H1 (cell line): ENCODE measurements at regions not wholly inside any gene's neighbourhood (a gene's known extent, or its start where the extent isn't known, plus 50 kb on each side); places are given as distances from the start of the nearest gene placed in this dataset.

Source experiments
- CTCF ChIA-PET: fragments of 300-600 bp; sonication (Branson Sonifier 250); formaldehyde crosslinking; loops from one replicate; lab custom pipeline; 2021; ENCODE audit not compliant: partially characterized antibody; lab: Charles Lee
- POLR2A ChIA-PET: fragments of 300-600 bp; sonication (Branson Sonifier 250); formaldehyde crosslinking; loops from one replicate; lab custom pipeline; 2021; ENCODE audit warnings: inconsistent platforms; ENCODE audit not compliant: partially characterized antibody; lab: Charles Lee
- DNase-seq, 2 experiments: peaks; one replicate each; pipeline versions ENCODE4 v3.0.0 to v3.0.0-alpha.2; 2010 to 2022; ENCODE audit warnings: low spot score in 2 of 2, low read depth in 1 of 2, mixed read lengths in 1 of 2
- FAIRE-seq: peaks from 2 replicates; lab custom pipeline; 2011; peaks lifted over from hg19 to GRCh38; lab: Jason Lieb, UNC
- H2AFZ ChIP-seq: 2 replicates; pipeline ENCODE4 v1.8.1; 2012; ENCODE audit warnings: low read length, inconsistent platforms
- H2AK5ac ChIP-seq: 2 replicates; pipeline ENCODE4 v1.6.1; 2013; ENCODE audit warnings: low read depth, low read length
- H2BK120ac ChIP-seq: replicated peaks from 2 replicates; pipeline ENCODE3; 2013; ENCODE audit warnings: low read depth, low read length, inconsistent platforms
- H2BK12ac ChIP-seq: 2 replicates; pipeline ENCODE4 v1.6.1; 2013; ENCODE audit warnings: low read depth, low read length
- H2BK15ac ChIP-seq: 2 replicates; pipeline ENCODE4 v1.6.1; 2013; ENCODE audit warnings: low read length
- H2BK20ac ChIP-seq: 2 replicates; pipeline ENCODE4 v1.6.1; 2013; ENCODE audit warnings: low read length
- H2BK5ac ChIP-seq: 2 replicates; pipeline ENCODE4 v1.6.1; 2013; ENCODE audit warnings: low read depth, low read length
- H3K14ac ChIP-seq: 2 replicates; pipeline ENCODE4 v1.6.1; 2013; ENCODE audit warnings: inconsistent platforms; ENCODE audit not compliant: insufficient read length
- H3K18ac ChIP-seq: 2 replicates; pipeline ENCODE4 v1.6.1; 2013; ENCODE audit warnings: low read length; ENCODE audit errors: extremely low read depth
- H3K23ac ChIP-seq: 2 replicates; pipeline ENCODE4 v1.6.1; 2013; ENCODE audit warnings: inconsistent platforms; ENCODE audit not compliant: insufficient read length
- H3K23me2 ChIP-seq: 2 replicates; pipeline ENCODE4 v1.6.1; 2013; ENCODE audit warnings: low read depth, low read length
- H3K27ac ChIP-seq: 2 replicates; pipeline ENCODE4 v1.6.1; 2011; ENCODE audit warnings: low read depth, low read length, inconsistent platforms
- H3K27me3 ChIP-seq, 4 experiments: replicated peaks in 1 of 4; 1 replicate in 1 of 4; 2 replicates in 3 of 4; pipeline versions ENCODE4 v1.6.1 to v1.8.1; 2011 to 2013; ENCODE audit warnings: low read length in 3 of 4, mild to moderate bottlenecking in 3 of 4, inconsistent platforms in 2 of 4, mixed read lengths in 2 of 4, moderate library complexity in 1 of 4; ENCODE audit not compliant: control insufficient read depth in 3 of 4, insufficient read depth in 3 of 4; ENCODE audit errors: extremely low read depth in 1 of 4
- H3K36me3 ChIP-seq, 4 experiments: 2 replicates each; pipeline versions ENCODE4 v1.6.1 to v1.8.1; 2011 to 2013; ENCODE audit warnings: mild to moderate bottlenecking in 4 of 4, low read length in 3 of 4, moderate library complexity in 2 of 4, control low read depth in 1 of 4, inconsistent platforms in 1 of 4; ENCODE audit not compliant: insufficient read depth in 4 of 4, control insufficient read depth in 2 of 4
- H3K4ac ChIP-seq: replicated peaks from 2 replicates; pipeline ENCODE3; 2013; ENCODE audit warnings: low read length, low read depth, mixed read lengths, inconsistent platforms; ENCODE audit not compliant: insufficient read length
- H3K4me1 ChIP-seq, 4 experiments: replicated peaks in 1 of 4; 1 replicate in 1 of 4; 2 replicates in 3 of 4; pipeline versions ENCODE4 v1.6.1 to v1.8.1; 2011 to 2013; ENCODE audit warnings: low read length in 3 of 4, inconsistent platforms in 2 of 4, mixed read lengths in 1 of 4; ENCODE audit not compliant: insufficient read depth in 4 of 4, control insufficient read depth in 3 of 4
- H3K4me2 ChIP-seq, 2 experiments: 2 replicates each; pipeline versions ENCODE4 v1.6.1 to v1.8.1; 2011 to 2013; ENCODE audit warnings: low read depth in 2 of 2, low read length in 2 of 2, control low read depth in 1 of 2, inconsistent platforms in 1 of 2, mild to moderate bottlenecking in 1 of 2; ENCODE audit not compliant: insufficient read depth in 1 of 2
- H3K4me3 ChIP-seq, 4 experiments: fragments of 200-600, 300-600 bp in 1 of 4; sonication (generic), shearing (Covaris generic), sonication (Bioruptor Twin) in 1 of 4; 2 replicates each; pipeline versions ENCODE4 v1.5.1 to v1.8.1; 2011 to 2016; ENCODE audit warnings: low read length in 4 of 4, low read depth in 3 of 4, control low read depth in 2 of 4, inconsistent platforms in 2 of 4, mild to moderate bottlenecking in 2 of 4, mixed read lengths in 1 of 4, moderate library complexity in 1 of 4; ENCODE audit not compliant: insufficient read depth in 2 of 4; ENCODE audit errors: extremely low read depth in 1 of 4
- H3K56ac ChIP-seq: replicated peaks from 2 replicates; pipeline ENCODE3; 2013; ENCODE audit warnings: low read depth, mild to moderate bottlenecking, mixed read lengths, low read length, inconsistent platforms; ENCODE audit not compliant: insufficient read length
- H3K79me1 ChIP-seq: 2 replicates; pipeline ENCODE4 v1.6.1; 2013; ENCODE audit warnings: low read depth, low read length, control low read depth
- H3K79me2 ChIP-seq, 2 experiments: 2 replicates each; pipeline versions ENCODE4 v1.6.1 to v1.8.1; 2012 to 2013; ENCODE audit warnings: low read length in 2 of 2, mild to moderate bottlenecking in 2 of 2, inconsistent platforms in 1 of 2; ENCODE audit not compliant: insufficient read depth in 2 of 2, control insufficient read depth in 1 of 2
- H3K9ac ChIP-seq, 4 experiments: replicated peaks in 1 of 4; 1 replicate in 1 of 4; 2 replicates in 3 of 4; pipeline versions ENCODE4 v1.6.1 to v1.8.1; 2011 to 2013; ENCODE audit warnings: low read depth in 3 of 4, low read length in 3 of 4, control low read depth in 2 of 4, mild to moderate bottlenecking in 2 of 4, moderate library complexity in 2 of 4, inconsistent platforms in 1 of 4; ENCODE audit errors: extremely low read depth in 1 of 4
- H3K9me3 ChIP-seq, 2 experiments: 2 replicates each; pipeline versions ENCODE4 v1.6.1 to v1.8.1; 2012 to 2013; ENCODE audit warnings: mild to moderate bottlenecking in 2 of 2, moderate library complexity in 2 of 2, control low read depth in 1 of 2, inconsistent platforms in 1 of 2, low read depth in 1 of 2, low read length in 1 of 2, mixed read lengths in 1 of 2; ENCODE audit not compliant: insufficient read depth in 2 of 2
- H4K20me1 ChIP-seq, 2 experiments: replicated peaks in 1 of 2; 2 replicates each; pipeline versions ENCODE3 to v1.8.1; 2011 to 2013; ENCODE audit warnings: inconsistent platforms in 2 of 2, low read length in 2 of 2, mild to moderate bottlenecking in 1 of 2; ENCODE audit not compliant: insufficient read depth in 2 of 2, control insufficient read depth in 1 of 2
- H4K5ac ChIP-seq: 2 replicates; pipeline ENCODE4 v1.6.1; 2013; ENCODE audit warnings: low read length, low read depth, mixed read lengths, inconsistent platforms; ENCODE audit not compliant: insufficient read length
- H4K8ac ChIP-seq: 2 replicates; pipeline ENCODE4 v1.8.0; 2013; ENCODE audit warnings: mild to moderate bottlenecking, moderate library complexity, low read length, inconsistent platforms; ENCODE audit not compliant: insufficient read depth; ENCODE audit errors: extremely low read depth
- H4K91ac ChIP-seq: replicated peaks from 2 replicates; pipeline ENCODE3; 2013; ENCODE audit warnings: low read length, mixed read lengths, inconsistent platforms; ENCODE audit not compliant: insufficient read length
- CBX8 ChIP-seq: fragments of 300-800, 300-1000 bp; sonication (generic); IDR thresholded peaks from 2 replicates; pipeline ENCODE4 v1.7.1; 2016; ENCODE audit warnings: low read depth, low read length, borderline replicate concordance
- CREB1 ChIP-seq: IDR thresholded peaks from 2 replicates; pipeline ENCODE4 v1.6.1; 2012; ENCODE audit warnings: inconsistent platforms
- E2F6 ChIP-seq: IDR thresholded peaks from 2 replicates; pipeline ENCODE4 v1.6.1; 2012; ENCODE audit warnings: inconsistent platforms
- EP300 ChIP-seq, 2 experiments: IDR thresholded peaks; 1 replicate in 1 of 2; 2 replicates in 1 of 2; pipeline ENCODE4 v1.6.1; 2011 to 2012; ENCODE audit warnings: low read depth in 2 of 2, low read length in 2 of 2, mild to moderate bottlenecking in 2 of 2, borderline replicate concordance in 1 of 2, inconsistent platforms in 1 of 2, moderate library complexity in 1 of 2
- GTF2F1 ChIP-seq: IDR thresholded peaks from 2 replicates; pipeline ENCODE4 v1.6.1; 2012; ENCODE audit warnings: low read depth, low read length, improper control_type of control experiment, borderline replicate concordance
- SIN3A ChIP-seq, 2 experiments: IDR thresholded peaks in 1 of 2; conservative IDR thresholded peaks in 1 of 2; 2 replicates each; pipeline ENCODE4 v1.6.1; 2011 to 2012; ENCODE audit warnings: low read length in 2 of 2, improper control_type of control experiment in 1 of 2, low read depth in 1 of 2, mild to moderate bottlenecking in 1 of 2
- SP1 ChIP-seq: IDR thresholded peaks from 2 replicates; pipeline ENCODE4 v1.6.1; 2011; ENCODE audit warnings: low read depth, low read length
- SUZ12 ChIP-seq: fragments of 200-600 bp; sonication (generic); IDR thresholded peaks from 2 replicates; pipeline ENCODE4 v1.6.1; 2012; ENCODE audit warnings: mild to moderate bottlenecking, inconsistent platforms, low read length, moderate library complexity, mixed read lengths
- TAF1 ChIP-seq: IDR thresholded peaks from 2 replicates; pipeline ENCODE4 v1.6.1; 2011; ENCODE audit warnings: mild to moderate bottlenecking, low read depth, low read length
- TAF7 ChIP-seq: optimal IDR thresholded peaks from 2 replicates; pipeline ENCODE3; 2011; ENCODE audit warnings: low read depth, mild to moderate bottlenecking, inconsistent platforms, low read length, moderate library complexity, borderline replicate concordance
- TBP ChIP-seq: IDR thresholded peaks from 2 replicates; pipeline ENCODE4 v1.6.1; 2011; ENCODE audit warnings: low read depth, low read length, improper control_type of control experiment
- TCF12 ChIP-seq: IDR thresholded peaks from 2 replicates; pipeline ENCODE4 v1.6.1; 2011; ENCODE audit warnings: low read depth, mild to moderate bottlenecking, low read length
- TEAD4 ChIP-seq: IDR thresholded peaks from 2 replicates; pipeline ENCODE4 v1.6.1; 2012; ENCODE audit warnings: low read depth, low read length, inconsistent platforms, mixed read lengths
- YY1 ChIP-seq: IDR thresholded peaks from 2 replicates; pipeline ENCODE4 v1.6.1; 2011; ENCODE audit warnings: low read depth, mild to moderate bottlenecking, low read length
- ZNF274 ChIP-seq: IDR thresholded peaks from 2 replicates; pipeline ENCODE4 v1.7.0; 2012; ENCODE audit warnings: low read length, borderline replicate concordance; ENCODE audit errors: extremely low read depth
- WGBS, 2 experiments: shearing (Covaris generic) in 1 of 2; methylation state at CpG; one replicate each; pipeline versions ENCODE4 v1.1.6 to v1.1.7; 2013 to 2015; ENCODE audit warnings: low lambda C conversion rate in 2 of 2, mixed read lengths in 2 of 2, inconsistent platforms in 1 of 2, low coverage in 1 of 2, missing lambda C conversion rate in 1 of 2; ENCODE audit not compliant: insufficient replicate concordance in 2 of 2, insufficient coverage in 1 of 2, insufficient read length in 1 of 2; ENCODE audit errors: extremely low coverage in 1 of 2, missing lambda C conversion rate in 1 of 2; 5-methylcytosine and 5-hydroxymethylcytosine counted together

DNA sequence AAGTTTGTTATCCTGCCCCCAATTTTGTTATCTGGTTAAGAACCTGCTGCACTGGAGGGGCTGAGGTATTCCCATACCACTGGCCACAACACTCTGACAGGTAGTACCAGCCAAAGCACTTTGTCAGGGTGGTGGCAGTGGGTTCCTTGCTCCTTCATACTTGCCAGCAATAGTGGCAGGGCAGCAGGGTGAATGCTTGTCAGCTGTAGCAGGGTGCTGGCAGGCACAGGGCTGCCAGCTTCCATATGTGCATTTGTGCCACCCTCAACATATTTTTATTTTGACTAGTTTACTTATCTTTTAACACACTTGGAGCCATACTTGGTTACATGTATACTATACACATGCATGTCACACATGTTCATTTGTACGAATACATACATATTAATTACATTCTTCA, 294.0 kb upstream of the VWC2 start:
- H3K23me2 ChIP-seq = no peaks in the 10 kb centered on the region
- 80 to 92% methylated on average over 1 of the region's 1 CpG for WGBS, 2 experiments
- TF ChIP-seq CREB1 (no peak), EP300 (IDR thresholded peaks at IDR 0.05; ENCODE audit: borderline replicate concordance in 1 of 2, low read depth in 2 of 2, low read length in 2 of 2) (no peak), TAF7 (no peak), ZNF274 (no peak), CBX8 (no peak), TAF1 (no peak), SUZ12 (no peak), E2F6 (no peak), SIN3A (conservative IDR thresholded peaks at IDR 0.05 in 1 of 2, IDR thresholded peaks at IDR 0.05 in 1 of 2; ENCODE audit: low read depth in 1 of 2, low read length in 2 of 2) (no peak), GTF2F1 (no peak), TCF12 (no peak), SP1 (no peak), YY1 (no peak), TEAD4 (no peak), TBP (no peak)

More for the DNA sequence above, 294.0 kb upstream of the VWC2 start:
- H4K20me1 ChIP-seq = no peaks in the 10 kb centered on the region
- H4K8ac ChIP-seq = no peak overlapping the region
- H2BK5ac ChIP-seq = no peak overlapping the region
- H3K18ac ChIP-seq = no peak overlapping the region
- CTCF ChIA-PET = interaction anchor here (0.6 to 1.2 kb wide), 2 partner anchors 155 to 374 kb away, joined by 3 read pairs; no protein-coding TSS in a partner anchor
- no peak overlapping the region for H3K4me3 ChIP-seq
- no peaks in the 10 kb centered on the region for H3K79me1 ChIP-seq
- no peak overlapping the region for H3K14ac ChIP-seq
- no peak overlapping the region for H2BK12ac ChIP-seq
- no peak overlapping the region for H2BK120ac ChIP-seq
- FAIRE-seq (no peak), DNase-seq (no peak)
- no peak overlapping the region for H2AFZ ChIP-seq
- H3K9me3 ChIP-seq = no peaks in the 10 kb centered on the region
- H3K4me2 ChIP-seq = no peak overlapping the region
- H3K79me2 ChIP-seq = no peaks in the 10 kb centered on the region
- no peak overlapping the region for H3K56ac ChIP-seq
- no peak overlapping the region for H2BK20ac ChIP-seq
- no peak overlapping the region for H4K91ac ChIP-seq
- no peak overlapping the region for H2BK15ac ChIP-seq
- POLR2A ChIA-PET = interaction anchor here (1.2 kb wide), 1 partner anchor 9 kb away, joined by 3 read pairs; no protein-coding TSS in a partner anchor
- no peak overlapping the region for H3K23ac ChIP-seq
- no peak overlapping the region for H3K27ac ChIP-seq
- H4K5ac ChIP-seq = no peak overlapping the region
- no peak overlapping the region for H2AK5ac ChIP-seq
- no peaks in the 10 kb centered on the region for H3K27me3 ChIP-seq
- no peaks in the 10 kb centered on the region for H3K4me1 ChIP-seq
- no peak overlapping the region for H3K4ac ChIP-seq
- H3K36me3 ChIP-seq = no peaks in the 10 kb centered on the region
- no peak overlapping the region for H3K9ac ChIP-seq
